IMR-90 (cell line): ENCODE measurements at regions not wholly inside any gene's neighbourhood (a gene's known extent, or its start where the extent isn't known, plus 50 kb on each side); places are given as distances from the start of the nearest gene placed in this dataset.

ENCODE experiments used
- FOS ChIP-seq: fragments of 150-350 bp; IDR thresholded peaks from 2 replicates; pipeline ENCODE4 v1.6.1; 2016; ENCODE audit warnings: low read depth, low read length
- TF ChIP-seq, protein P1 (sequence below): fragments of 150-350 bp; IDR thresholded peaks from 2 replicates; pipeline ENCODE4 v1.6.1; 2016; ENCODE audit warnings: low read depth, mild to moderate bottlenecking, low read length, moderate library complexity, borderline replicate concordance

- TF ChIP-seq, protein P1, sequence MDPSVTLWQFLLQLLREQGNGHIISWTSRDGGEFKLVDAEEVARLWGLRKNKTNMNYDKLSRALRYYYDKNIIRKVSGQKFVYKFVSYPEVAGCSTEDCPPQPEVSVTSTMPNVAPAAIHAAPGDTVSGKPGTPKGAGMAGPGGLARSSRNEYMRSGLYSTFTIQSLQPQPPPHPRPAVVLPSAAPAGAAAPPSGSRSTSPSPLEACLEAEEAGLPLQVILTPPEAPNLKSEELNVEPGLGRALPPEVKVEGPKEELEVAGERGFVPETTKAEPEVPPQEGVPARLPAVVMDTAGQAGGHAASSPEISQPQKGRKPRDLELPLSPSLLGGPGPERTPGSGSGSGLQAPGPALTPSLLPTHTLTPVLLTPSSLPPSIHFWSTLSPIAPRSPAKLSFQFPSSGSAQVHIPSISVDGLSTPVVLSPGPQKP: no peak
- TF ChIP-seq FOS: no peak
Measured at GRCh38 chr3:170753421-170754310, 116.3 kb downstream of the RPL22L1 start (continued).
